AG04449 (cell line): ENCODE measurements at regions not wholly inside any gene's neighbourhood (a gene's known extent, or its start where the extent isn't known, plus 50 kb on each side); places are given as distances from the start of the nearest gene placed in this dataset.

Experiments
- CTCF ChIA-PET: fragments of 350-600 bp; formaldehyde crosslinking; extraction: SDS; loops from one replicate; lab custom pipeline; 2021; ENCODE audit warnings: antibody characterized with exemption; lab: Yijun Ruan, JAX
- POLR2A ChIA-PET: fragments of 400-600, 350-600 bp; formaldehyde crosslinking; extraction: SDS; loops from one replicate; lab custom pipeline; 2020; ENCODE audit warnings: antibody characterized with exemption, inconsistent platforms; lab: Yijun Ruan, JAX
- DNase-seq: peaks from one replicate; pipeline ENCODE4 v3.0.0-alpha.2; 2010; ENCODE audit warnings: low read depth, low spot score
- H3K4me3 ChIP-seq: 2 replicates; pipeline ENCODE4 v1.5.1; 2011; ENCODE audit warnings: low read depth, mild to moderate bottlenecking, control low read depth, low read length
- TF ChIP-seq, protein P1 (sequence below): IDR thresholded peaks from one replicate; pipeline ENCODE4 v1.5.1; 2011; ENCODE audit warnings: mild to moderate bottlenecking, moderate library complexity, low read length, control low read depth, inconsistent platforms; ENCODE audit not compliant: insufficient read depth; ENCODE audit errors: missing control alignments

DNA sequence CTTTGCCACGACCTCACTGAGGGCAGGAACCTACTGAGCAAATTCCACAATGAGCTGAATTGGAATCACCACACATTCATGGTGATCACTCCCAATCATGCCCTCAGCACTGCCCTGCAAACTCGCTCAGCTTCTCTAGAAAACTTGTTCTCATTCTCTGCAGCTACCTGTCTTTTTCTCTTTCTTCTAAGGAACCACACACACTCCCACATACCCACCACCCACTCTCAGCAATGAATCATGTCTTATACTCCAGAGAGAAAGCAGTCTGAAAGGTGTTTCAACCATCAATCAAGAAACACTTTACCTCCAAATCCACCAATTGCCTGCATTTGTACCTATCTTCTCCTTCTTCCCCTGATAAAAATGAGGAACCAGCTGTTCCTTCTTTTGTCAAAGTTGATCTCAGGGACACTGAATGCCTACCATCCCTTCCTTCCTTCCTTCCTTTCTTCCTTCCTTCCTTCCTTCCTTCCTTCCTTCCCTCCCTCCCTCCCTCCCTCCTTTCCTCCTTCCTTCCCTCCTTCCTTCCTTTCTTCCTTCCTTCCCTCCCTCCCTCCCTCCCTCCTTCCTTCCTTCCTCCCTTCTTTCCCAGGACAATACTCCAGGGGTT lies 84.6 kb upstream of the SGK1 start:
- DNase-seq: no peak
- H3K4me3 ChIP-seq: no peak overlapping the region
- ChIA-PET CTCF (interaction anchor here (1.3 kb wide), 1 partner anchor 9 kb away, joined by 4 read pairs; no protein-coding TSS in a partner anchor), POLR2A (interaction anchor here (1.1 kb wide), 1 partner anchor 15 kb away, joined by 3 read pairs; no protein-coding TSS in a partner anchor)
- TF ChIP-seq, protein P1, sequence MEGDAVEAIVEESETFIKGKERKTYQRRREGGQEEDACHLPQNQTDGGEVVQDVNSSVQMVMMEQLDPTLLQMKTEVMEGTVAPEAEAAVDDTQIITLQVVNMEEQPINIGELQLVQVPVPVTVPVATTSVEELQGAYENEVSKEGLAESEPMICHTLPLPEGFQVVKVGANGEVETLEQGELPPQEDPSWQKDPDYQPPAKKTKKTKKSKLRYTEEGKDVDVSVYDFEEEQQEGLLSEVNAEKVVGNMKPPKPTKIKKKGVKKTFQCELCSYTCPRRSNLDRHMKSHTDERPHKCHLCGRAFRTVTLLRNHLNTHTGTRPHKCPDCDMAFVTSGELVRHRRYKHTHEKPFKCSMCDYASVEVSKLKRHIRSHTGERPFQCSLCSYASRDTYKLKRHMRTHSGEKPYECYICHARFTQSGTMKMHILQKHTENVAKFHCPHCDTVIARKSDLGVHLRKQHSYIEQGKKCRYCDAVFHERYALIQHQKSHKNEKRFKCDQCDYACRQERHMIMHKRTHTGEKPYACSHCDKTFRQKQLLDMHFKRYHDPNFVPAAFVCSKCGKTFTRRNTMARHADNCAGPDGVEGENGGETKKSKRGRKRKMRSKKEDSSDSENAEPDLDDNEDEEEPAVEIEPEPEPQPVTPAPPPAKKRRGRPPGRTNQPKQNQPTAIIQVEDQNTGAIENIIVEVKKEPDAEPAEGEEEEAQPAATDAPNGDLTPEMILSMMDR: no peak

DNA sequence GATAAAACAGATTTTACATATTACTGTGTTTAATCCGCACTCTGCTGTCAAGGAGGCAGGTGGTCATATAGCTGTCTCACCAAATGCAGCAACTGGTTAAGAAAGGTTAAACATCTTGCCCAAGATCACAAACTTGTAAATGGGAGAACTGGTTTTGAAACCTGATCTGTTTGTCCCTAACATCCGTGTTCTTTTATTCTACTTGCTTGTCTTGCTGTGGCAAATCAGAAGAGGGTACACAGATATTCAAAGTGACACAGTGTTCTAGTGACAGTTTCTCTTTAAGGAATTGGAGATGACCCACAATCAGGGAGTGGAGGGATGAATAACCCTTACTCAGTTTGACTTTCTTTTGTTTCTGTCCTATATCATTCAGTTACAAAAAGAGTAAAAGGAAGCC lies 83.0 kb upstream of the SGK1 start:
- no peak for DNase-seq
- H3K4me3 ChIP-seq: no peak overlapping the region
- CTCF ChIA-PET: no interaction called here
- TF ChIP-seq, protein P1: no peak
- POLR2A ChIA-PET: interaction anchor here (0.6 kb wide), 1 partner anchor 11 kb away, joined by 3 read pairs; no protein-coding TSS in a partner anchor

DNA sequence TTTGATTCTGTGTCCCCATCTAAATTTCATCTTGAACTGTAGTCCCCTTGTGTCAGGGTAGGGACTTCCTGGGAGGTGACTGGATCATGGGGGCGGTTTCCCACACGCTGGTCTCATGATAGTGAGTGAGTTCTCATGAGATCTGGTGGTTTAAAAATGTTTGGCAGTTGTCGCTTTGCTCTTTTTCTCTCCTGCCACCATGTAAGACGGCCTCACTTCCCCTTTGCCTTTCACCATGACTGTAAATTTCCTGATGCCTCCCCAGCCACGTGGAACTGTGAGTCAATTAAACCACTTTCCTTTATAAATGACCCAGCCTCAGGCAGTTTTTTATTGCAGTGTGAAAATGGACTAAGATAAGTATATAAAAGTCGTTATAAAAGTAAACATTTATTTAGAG lies 80.5 kb upstream of the SGK1 start:
- ChIA-PET CTCF (no interaction called here), POLR2A (no interaction called here)
- no peak for DNase-seq
- TF ChIP-seq, protein P1: no peak
- no peak overlapping the region for H3K4me3 ChIP-seq

DNA sequence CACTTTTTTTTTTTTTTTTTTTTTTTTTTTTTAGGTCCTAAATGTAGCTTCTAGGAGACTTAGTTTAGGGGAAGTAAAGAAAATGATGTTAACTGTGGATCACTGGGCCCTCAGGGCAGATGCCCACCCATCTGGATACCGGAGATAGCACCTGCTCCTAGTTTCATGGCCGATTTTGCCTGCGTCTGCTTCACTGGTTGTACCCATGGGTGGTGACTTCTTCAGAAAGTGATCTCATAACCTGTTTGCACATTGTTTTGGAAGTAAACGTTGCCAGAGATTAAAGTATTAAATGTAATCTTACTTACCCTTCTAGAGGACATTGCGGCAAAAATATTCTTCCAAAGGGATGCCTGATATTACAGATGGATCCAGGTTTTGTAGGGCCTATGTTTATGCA lies 79.8 kb upstream of the SGK1 start:
- no peak overlapping the region for H3K4me3 ChIP-seq
- DNase-seq: no peak
- TF ChIP-seq, protein P1: no peak
- ChIA-PET CTCF (interaction anchor here (1.3 kb wide), 1 partner anchor 26 kb away, joined by 4 read pairs; no protein-coding TSS in a partner anchor), POLR2A (no interaction called here)

DNA sequence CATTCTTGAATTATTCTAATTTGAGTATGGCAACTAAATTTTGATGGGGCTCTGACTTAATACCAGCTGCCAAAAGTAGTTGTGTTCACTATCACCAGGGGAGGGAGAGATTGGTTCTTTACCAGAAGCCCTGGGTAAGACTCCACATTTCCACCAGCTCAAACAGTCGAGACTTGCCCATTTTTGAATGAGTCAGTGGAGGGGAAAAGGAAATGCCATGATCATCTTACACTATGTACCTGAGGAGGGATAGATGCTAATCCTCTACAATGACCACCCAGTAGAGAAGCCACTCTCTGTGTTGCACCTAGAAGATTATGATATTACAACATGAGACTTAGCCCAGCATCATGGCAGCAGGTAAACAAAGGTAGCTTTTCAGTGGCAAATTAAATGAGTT lies 77.0 kb upstream of the SGK1 start:
- ChIA-PET CTCF (no interaction called here), POLR2A (no interaction called here)

DNA sequence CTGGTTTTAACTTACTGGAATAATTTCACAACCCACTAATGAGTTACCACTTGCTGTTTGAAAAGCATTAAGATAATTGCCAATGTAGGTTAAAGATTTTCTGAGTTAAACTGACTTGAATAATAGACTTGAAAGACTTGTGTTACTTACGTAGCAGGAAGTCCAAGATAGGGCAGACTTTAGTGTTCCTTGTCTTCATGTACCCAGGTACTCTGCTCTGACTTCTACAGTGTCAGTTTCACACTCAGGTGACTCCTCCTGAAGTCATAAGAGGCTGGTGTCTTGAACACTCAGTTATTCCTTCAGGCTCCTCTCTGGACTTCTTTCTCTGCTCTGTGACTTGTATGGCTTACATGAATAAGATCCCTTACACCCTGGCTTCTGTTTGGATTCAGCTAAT lies 76.3 kb upstream of the SGK1 start:
- DNase-seq: no peak
- H3K4me3 ChIP-seq: no peak overlapping the region
- TF ChIP-seq, protein P1: no peak
- ChIA-PET POLR2A (no interaction called here), CTCF (no interaction called here)

More for the DNA sequence above, 77.0 kb upstream of the SGK1 start:
- DNase-seq: no peak
- TF ChIP-seq, protein P1: no peak
- no peak overlapping the region for H3K4me3 ChIP-seq
